HG02763 (cell line): ENCODE measurements at regions not wholly inside any gene's neighbourhood (a gene's known extent, or its start where the extent isn't known, plus 50 kb on each side); places are given as distances from the start of the nearest gene placed in this dataset.

Source experiments
- ATAC-seq: cut with Tn5 transposase; IDR thresholded peaks from one replicate; pipeline ENCODE4 v1.9.1; 2021; ENCODE audit warnings: mild to moderate bottlenecking, moderate library complexity; ENCODE audit not compliant: unreplicated experiment

GRCh38 chr5:2027790-2028189 is 145.1 kb upstream of the IRX4 start:
- no peak for ATAC-seq

- ATAC-seq, result no peak
Measured at GRCh38 chr5:2024986-2025721, 142.4 kb upstream of the IRX4 start.

GRCh38 chr5:2023196-2023595 is 140.5 kb upstream of the IRX4 start:
- ATAC-seq, result no peak

GRCh38 chr5:2022436-2022835 is 139.7 kb upstream of the IRX4 start:
- ATAC-seq, result no peak

GRCh38 chr5:2021484-2022176 is 138.9 kb upstream of the IRX4 start:
- ATAC-seq, result no peak

- no peak for ATAC-seq
Measured at GRCh38 chr5:2020730-2021129, 138.0 kb upstream of the IRX4 start.

GRCh38 chr5:2019716-2020115 is 137.0 kb upstream of the IRX4 start:
- ATAC-seq, result no peak

GRCh38 chr5:2018390-2018724 is 135.6 kb upstream of the IRX4 start:
- no peak for ATAC-seq

- ATAC-seq, result no peak
Measured at GRCh38 chr5:2017540-2018389, 135.0 kb upstream of the IRX4 start.

GRCh38 chr5:2015961-2016360 is 133.2 kb upstream of the IRX4 start:
- ATAC-seq, result no peak

GRCh38 chr5:2015124-2015848 is 132.6 kb upstream of the IRX4 start:
- no peak for ATAC-seq

GRCh38 chr5:2014058-2014610 is 131.4 kb upstream of the IRX4 start:
- ATAC-seq, result no peak

GRCh38 chr5:2013301-2014057 is 130.8 kb upstream of the IRX4 start:
- no peak for ATAC-seq

GRCh38 chr5:2012885-2013284 is 130.2 kb upstream of the IRX4 start:
- no peak for ATAC-seq

- ATAC-seq, result no peak
Measured at GRCh38 chr5:2011481-2012411, 129.0 kb upstream of the IRX4 start.

- no peak for ATAC-seq
Measured at GRCh38 chr5:2010940-2011339, 128.2 kb upstream of the IRX4 start.

- ATAC-seq, result no peak
Measured at GRCh38 chr5:2009986-2010914, 127.5 kb upstream of the IRX4 start.
